ENCODE measurements at regions not wholly inside any gene's neighbourhood (a gene's known extent, or its start where the extent isn't known, plus 50 kb on each side); places are given as distances from the start of the nearest gene placed in this dataset.
"Not testable (repeated sequence)": the region's sequence is repeated elsewhere in the genome, so short reads cannot be mapped to it uniquely, and the experiment has no call there.

GRCh38 chr15:91356083-91356482 is 256.0 kb downstream of the SV2B start:
- peak; percentile 97 for ATAC-seq
- H3K36me3 ChIP-seq: no peaks in the 10 kb centered on the region
- no peaks in the 10 kb centered on the region for H3K4me1 ChIP-seq
- H3K27ac ChIP-seq: no peak overlapping the region
- intact Hi-C loops (cut with DNase I): no loop called here
- peak in 1 of 4 donors; percentile 59 for DNase-seq
- TF ChIP-seq CTCF (IDR thresholded peaks at IDR 0.05): no peak
- H3K4me3 ChIP-seq: no peak overlapping the region
- H3K9me3 ChIP-seq: no peaks in the 10 kb centered on the region
- H3K27me3 ChIP-seq: peaks cover 0 to 3% of the 10 kb centered on the region in 2 donors

DNA sequence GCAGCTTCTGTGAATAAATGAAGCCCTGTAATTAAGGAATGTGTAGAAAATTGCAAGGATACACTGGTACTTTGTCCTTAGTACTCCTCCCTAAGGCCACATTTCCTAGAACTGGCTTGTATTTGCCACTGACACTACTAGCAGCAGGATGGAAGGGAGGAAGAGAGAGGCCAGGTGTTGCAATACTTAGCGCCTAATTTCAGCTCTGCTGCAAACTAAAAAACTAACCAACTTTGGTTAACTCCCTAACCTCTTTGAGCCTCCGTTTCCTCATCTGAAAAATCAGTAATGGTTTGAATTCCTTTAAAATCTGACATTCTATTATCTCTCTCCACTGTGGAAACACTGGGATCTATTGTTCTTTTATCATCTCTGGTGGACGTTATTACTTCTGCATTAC is 257.0 kb downstream of the SV2B start:
- H3K27ac ChIP-seq: no peak overlapping the region
- no peaks in the 10 kb centered on the region for H3K9me3 ChIP-seq
- no peak for TF ChIP-seq CTCF (IDR thresholded peaks at IDR 0.05)
- H3K4me3 ChIP-seq: no peak overlapping the region
- DNase-seq (no peak), ATAC-seq (no peak)
- H3K36me3 ChIP-seq: no peaks in the 10 kb centered on the region
- intact Hi-C loops (cut with DNase I): no loop called here
- peaks cover 0 to 3% of the 10 kb centered on the region in 2 donors for H3K27me3 ChIP-seq
- no peaks in the 10 kb centered on the region for H3K4me1 ChIP-seq

DNA sequence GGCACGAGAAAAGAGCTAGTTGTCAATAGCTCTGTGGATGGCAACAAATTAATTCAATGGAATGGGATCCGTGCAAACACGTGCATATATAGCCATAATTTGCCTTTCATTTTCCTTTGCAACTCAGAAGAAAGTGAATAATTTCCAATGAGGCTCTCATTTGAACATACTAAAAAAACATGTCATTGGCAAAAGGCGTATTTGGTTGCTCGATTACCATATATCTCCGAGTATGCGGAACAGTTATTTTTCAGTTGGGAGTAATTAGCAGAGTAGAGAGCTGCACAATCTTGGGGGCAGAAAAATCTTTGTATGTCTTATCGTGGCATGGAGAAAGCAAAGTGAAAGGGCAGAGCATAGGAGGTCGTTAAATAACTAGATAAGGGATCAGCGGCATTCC is 257.4 kb downstream of the SV2B start:
- Histone ChIP-seq H3K27ac (no peak overlapping the region), H3K27me3 (peaks cover 0 to 3% of the 10 kb centered on the region in 2 donors), H3K4me3 (no peak overlapping the region), H3K36me3 (no peaks in the 10 kb centered on the region), H3K4me1 (no peaks in the 10 kb centered on the region), H3K9me3 (no peaks in the 10 kb centered on the region)
- no peak for ATAC-seq
- intact Hi-C loops (cut with DNase I): no loop called here
- DNase-seq: no peak
- TF ChIP-seq CTCF (IDR thresholded peaks at IDR 0.05): no peak

GRCh38 chr15:91358405-91358804 is 258.3 kb downstream of the SV2B start:
- intact Hi-C loops (cut with DNase I): no loop called here

GRCh38 chr15:91361696-91362095 is 261.6 kb downstream of the SV2B start:
- not testable (repeated sequence) for H3K4me1 ChIP-seq

More at GRCh38 chr15:91358405-91358804, 258.3 kb downstream of the SV2B start:
- ATAC-seq (no peak), DNase-seq (no peak)
- TF ChIP-seq CTCF (IDR thresholded peaks at IDR 0.05): no peak
- Histone ChIP-seq H3K36me3 (no peaks in the 10 kb centered on the region), H3K4me3 (no peak overlapping the region), H3K27me3 (peaks cover 0 to 3% of the 10 kb centered on the region in 2 donors), H3K9me3 (no peaks in the 10 kb centered on the region), H3K4me1 (no peaks in the 10 kb centered on the region), H3K27ac (no peak overlapping the region)

GRCh38 chr15:91366111-91366510 is 266.1 kb downstream of the SV2B start:
- H3K9me3 ChIP-seq: no peaks in the 10 kb centered on the region
- no peaks in the 10 kb centered on the region for H3K4me1 ChIP-seq
- no peak overlapping the region for H3K27ac ChIP-seq
- DNase-seq (no peak), ATAC-seq (no peak)
- intact Hi-C loops (cut with DNase I): no loop called here
- no peaks in the 10 kb centered on the region for H3K27me3 ChIP-seq
- H3K36me3 ChIP-seq: no peaks in the 10 kb centered on the region
- no peak overlapping the region for H3K4me3 ChIP-seq
- TF ChIP-seq CTCF (IDR thresholded peaks at IDR 0.05): no peak

More at GRCh38 chr15:91361696-91362095, 261.6 kb downstream of the SV2B start:
- H3K36me3 ChIP-seq; H3K4me3 ChIP-seq; DNase-seq; H3K27ac ChIP-seq; ATAC-seq; intact Hi-C loops (cut with DNase I); H3K9me3 ChIP-seq; H3K27me3 ChIP-seq: not testable (repeated sequence)

Data from left lung (tissue), 4 donors.